ENCODE measurements at regions not wholly inside any gene's neighbourhood (a gene's known extent, or its start where the extent isn't known, plus 50 kb on each side); places are given as distances from the start of the nearest gene placed in this dataset.

- in situ Hi-C loops (cut with MboI): no loop called here
- Histone ChIP-seq H2AFZ (no peak overlapping the region), H3F3A (ENCODE audit: insufficient read depth) (no peaks in the 10 kb centered on the region), H4K20me1 (ENCODE audit: insufficient read depth) (no peaks in the 10 kb centered on the region), H3K79me2 (ENCODE audit: insufficient read depth) (no peaks in the 10 kb centered on the region), H3K9me2 (ENCODE audit: insufficient read depth) (no peaks in the 10 kb centered on the region), H3K4me3 (no peak overlapping the region), H3K9ac (no peak overlapping the region), H3K27ac (no peak overlapping the region), H3K9me3 (ENCODE audit: low read depth) (no peaks in the 10 kb centered on the region), H3K4me2 (ENCODE audit: unreplicated experiment) (no peak overlapping the region), H3K27me3 (replicated peaks; ENCODE audit: insufficient read depth) (no peaks in the 10 kb centered on the region; the same call in 1 of the 2 replicates), H3K36me3 (ENCODE audit: low read depth) (no peaks in the 10 kb centered on the region), H3K4me1 (ENCODE audit: insufficient read depth) (peaks cover 4% of the 10 kb centered on the region; the same call in 1 of the 2 replicates)
- DNase-seq: no peak
- no peak for TF ChIP-seq EZH2 (IDR thresholded peaks at IDR 0.05; ENCODE audit: insufficient read depth, poor library complexity, severe bottlenecking)
- TF ChIP-seq EZH2phosphoT487 (IDR thresholded peaks at IDR 0.05; ENCODE audit: insufficient read depth, low read depth): no peak
- 10 to 14% methylated on average over 2 of the region's 2 CpGs for WGBS, 2 experiments (ENCODE audit: low coverage in 1 of 2, low lambda C conversion rate in 2 of 2, missing lambda C conversion rate in 2 of 2)
Observed at GRCh38 chr15:96097661-96098060, 232.8 kb upstream of the NR2F2 start.

- DNase-seq: no peak
- H3K9me2 ChIP-seq (ENCODE audit: insufficient read depth): no peaks in the 10 kb centered on the region
- H3K36me3 ChIP-seq (ENCODE audit: low read depth): no peaks in the 10 kb centered on the region
- H3K4me3 ChIP-seq: no peak overlapping the region
- no peaks in the 10 kb centered on the region for H3K9me3 ChIP-seq (ENCODE audit: low read depth)
- H3F3A ChIP-seq (ENCODE audit: insufficient read depth): no peaks in the 10 kb centered on the region
- H3K27ac ChIP-seq: no peak overlapping the region
- in situ Hi-C loops (cut with MboI): no loop called here
- 39 to 40% methylated on average over 6 of the region's 6 CpGs for WGBS, 2 experiments (ENCODE audit: low coverage in 1 of 2, low lambda C conversion rate in 2 of 2, missing lambda C conversion rate in 2 of 2)
- H3K4me2 ChIP-seq (ENCODE audit: unreplicated experiment): no peak overlapping the region
- H3K9ac ChIP-seq: no peak overlapping the region
- no peaks in the 10 kb centered on the region for H3K79me2 ChIP-seq (ENCODE audit: insufficient read depth)
- H2AFZ ChIP-seq: no peak overlapping the region
- H3K4me1 ChIP-seq (ENCODE audit: insufficient read depth): no peaks in the 10 kb centered on the region
- TF ChIP-seq EZH2 (IDR thresholded peaks at IDR 0.05; ENCODE audit: insufficient read depth, poor library complexity, severe bottlenecking) (no peak), EZH2phosphoT487 (IDR thresholded peaks at IDR 0.05; ENCODE audit: insufficient read depth, low read depth) (no peak)
- no peaks in the 10 kb centered on the region for H4K20me1 ChIP-seq (ENCODE audit: insufficient read depth)
- H3K27me3 ChIP-seq (replicated peaks; ENCODE audit: insufficient read depth): peaks cover 10% of the 10 kb centered on the region; the same call in 1 of the 2 replicates
Observed at GRCh38 chr15:96102631-96103030, 227.9 kb upstream of the NR2F2 start.

GRCh38 chr15:96106181-96106580, 224.3 kb upstream of the NR2F2 start:
- no peaks in the 10 kb centered on the region for H3K36me3 ChIP-seq (ENCODE audit: low read depth)
- no peak overlapping the region for H2AFZ ChIP-seq
- no peak overlapping the region for H3K27ac ChIP-seq
- no peak for TF ChIP-seq EZH2phosphoT487 (IDR thresholded peaks at IDR 0.05; ENCODE audit: insufficient read depth, low read depth)
- TF ChIP-seq EZH2 (IDR thresholded peaks at IDR 0.05; ENCODE audit: insufficient read depth, poor library complexity, severe bottlenecking): no peak
- no peak overlapping the region for H3K4me2 ChIP-seq (ENCODE audit: unreplicated experiment)
- 0 to 18% methylated on average over 1 of the region's 1 CpG for WGBS, 2 experiments (ENCODE audit: low coverage in 1 of 2, low lambda C conversion rate in 2 of 2, missing lambda C conversion rate in 2 of 2)
- in situ Hi-C loops (cut with MboI): no loop called here
- H3K4me1 ChIP-seq (ENCODE audit: insufficient read depth): no peaks in the 10 kb centered on the region
- H3K9ac ChIP-seq: no peak overlapping the region
- no peaks in the 10 kb centered on the region for H3K79me2 ChIP-seq (ENCODE audit: insufficient read depth)
- no peaks in the 10 kb centered on the region for H4K20me1 ChIP-seq (ENCODE audit: insufficient read depth)
- H3K4me3 ChIP-seq: no peak overlapping the region
- no peaks in the 10 kb centered on the region for H3K9me2 ChIP-seq (ENCODE audit: insufficient read depth)
- peaks cover 13% of the 10 kb centered on the region; the same call in 1 of the 2 replicates for H3K27me3 ChIP-seq (replicated peaks; ENCODE audit: insufficient read depth)
- DNase-seq: no peak
- no peaks in the 10 kb centered on the region for H3K9me3 ChIP-seq (ENCODE audit: low read depth)
- no peaks in the 10 kb centered on the region for H3F3A ChIP-seq (ENCODE audit: insufficient read depth)

- no peaks in the 10 kb centered on the region for H3F3A ChIP-seq (ENCODE audit: insufficient read depth)
- in situ Hi-C loops (cut with MboI): no loop called here
- H3K9me3 ChIP-seq (ENCODE audit: low read depth): no peaks in the 10 kb centered on the region
- H4K20me1 ChIP-seq (ENCODE audit: insufficient read depth): no peaks in the 10 kb centered on the region
- TF ChIP-seq EZH2 (IDR thresholded peaks at IDR 0.05; ENCODE audit: insufficient read depth, poor library complexity, severe bottlenecking) (no peak), EZH2phosphoT487 (IDR thresholded peaks at IDR 0.05; ENCODE audit: insufficient read depth, low read depth) (no peak)
- H2AFZ ChIP-seq: no peak overlapping the region
- H3K27ac ChIP-seq: no peak overlapping the region
- H3K79me2 ChIP-seq (ENCODE audit: insufficient read depth): no peaks in the 10 kb centered on the region
- no peaks in the 10 kb centered on the region for H3K9me2 ChIP-seq (ENCODE audit: insufficient read depth)
- H3K27me3 ChIP-seq (replicated peaks; ENCODE audit: insufficient read depth): peaks cover 15% of the 10 kb centered on the region; the same call in 1 of the 2 replicates
- H3K36me3 ChIP-seq (ENCODE audit: low read depth): no peaks in the 10 kb centered on the region
- H3K4me1 ChIP-seq (ENCODE audit: insufficient read depth): no peaks in the 10 kb centered on the region
- 58 to 59% methylated on average over 5 of the region's 5 CpGs for WGBS, 2 experiments (ENCODE audit: low coverage in 1 of 2, low lambda C conversion rate in 2 of 2, missing lambda C conversion rate in 2 of 2)
- H3K9ac ChIP-seq: no peak overlapping the region
- no peak overlapping the region for H3K4me3 ChIP-seq
- H3K4me2 ChIP-seq (ENCODE audit: unreplicated experiment): no peak overlapping the region
- no peak for DNase-seq
Observed at GRCh38 chr15:96106628-96107027, 223.9 kb upstream of the NR2F2 start.

- in situ Hi-C loops (cut with MboI): no loop called here
- Histone ChIP-seq H3K79me2 (ENCODE audit: insufficient read depth) (no peaks in the 10 kb centered on the region), H3K4me2 (ENCODE audit: unreplicated experiment) (no peak overlapping the region), H4K20me1 (ENCODE audit: insufficient read depth) (no peaks in the 10 kb centered on the region), H3K4me3 (no peak overlapping the region), H3K36me3 (ENCODE audit: low read depth) (no peaks in the 10 kb centered on the region), H3K27me3 (replicated peaks; ENCODE audit: insufficient read depth) (0 out of 2 replicates have a peak, but pooled peaks cover 15% of the 10 kb centered on the region), H3K4me1 (ENCODE audit: insufficient read depth) (no peaks in the 10 kb centered on the region), H3F3A (ENCODE audit: insufficient read depth) (no peaks in the 10 kb centered on the region), H3K27ac (no peak overlapping the region), H3K9me3 (ENCODE audit: low read depth) (no peaks in the 10 kb centered on the region), H3K9me2 (ENCODE audit: insufficient read depth) (no peaks in the 10 kb centered on the region), H2AFZ (no peak overlapping the region), H3K9ac (no peak overlapping the region)
- DNase-seq: peak; percentile 21
- TF ChIP-seq EZH2 (IDR thresholded peaks at IDR 0.05; ENCODE audit: insufficient read depth, poor library complexity, severe bottlenecking) (no peak), EZH2phosphoT487 (IDR thresholded peaks at IDR 0.05; ENCODE audit: insufficient read depth, low read depth) (no peak)
- WGBS, 2 experiments (ENCODE audit: low coverage in 1 of 2, low lambda C conversion rate in 2 of 2, missing lambda C conversion rate in 2 of 2): 27 to 30% methylated on average over 2 of the region's 2 CpGs
Observed at GRCh38 chr15:96107916-96108315, 222.6 kb upstream of the NR2F2 start.

Data from GM23248 (cell line).